Endothelial cell of umbilical vein (primary cell): ENCODE measurements at regions not wholly inside any gene's neighbourhood (a gene's known extent, or its start where the extent isn't known, plus 50 kb on each side); places are given as distances from the start of the nearest gene placed in this dataset.

Source experiments
- BruUV-seq: library from RNA; stranded (reverse); fragments of 400-500 nt; replicated peaks from 2 replicates; lab custom pipeline; 2021; lab: Mats Ljungman, UMichigan
- CTCF ChIA-PET: fragments of 300-600, 350-600 bp; sonication (Branson Sonifier 250); formaldehyde crosslinking; loops from one replicate; lab custom pipeline; 2021; ENCODE audit warnings: antibody characterized with exemption, inconsistent platforms; lab: Charles Lee
- POLR2A ChIA-PET: fragments of 300-600, 350-600 bp; sonication (Branson Sonifier 250); formaldehyde crosslinking; loops from one replicate; lab custom pipeline; 2021; ENCODE audit warnings: antibody characterized with exemption, inconsistent platforms; lab: Charles Lee
- DNase-seq: peaks from one replicate; pipeline ENCODE4 v3.0.0-alpha.2; 2011; ENCODE audit warnings: low read depth, low spot score
- FAIRE-seq: peaks from 2 replicates; lab custom pipeline; 2011; peaks lifted over from hg19 to GRCh38; lab: Jason Lieb, UNC
- H2AFZ ChIP-seq: 2 replicates; pipeline ENCODE4 v1.6.0; 2012; ENCODE audit warnings: low read depth, low read length, control low read depth, inconsistent platforms
- H3K27ac ChIP-seq: 2 replicates; pipeline ENCODE4 v1.5.1; 2011; ENCODE audit warnings: low read depth, mild to moderate bottlenecking, control low read depth, low read length, moderate library complexity; ENCODE audit not compliant: insufficient read depth
- H3K27me3 ChIP-seq, 2 experiments: 2 replicates each; pipeline versions ENCODE4 v1.6.0 to v1.6.1; 2011; ENCODE audit warnings: low read length in 2 of 2, mixed read lengths in 1 of 2; ENCODE audit not compliant: control insufficient read depth in 2 of 2, insufficient read depth in 2 of 2
- H3K36me3 ChIP-seq, 2 experiments: 2 replicates in 1 of 2; 3 replicates in 1 of 2; pipeline ENCODE4 v1.5.1; 2011; ENCODE audit warnings: low read length in 2 of 2, mild to moderate bottlenecking in 1 of 2, moderate library complexity in 1 of 2; ENCODE audit not compliant: control insufficient read depth in 2 of 2, insufficient read depth in 2 of 2; ENCODE audit errors: extremely low read depth in 1 of 2
- H3K4me1 ChIP-seq: 3 replicates; pipeline ENCODE4 v1.5.1; 2011; ENCODE audit warnings: mild to moderate bottlenecking, low read length; ENCODE audit not compliant: control insufficient read depth, insufficient read depth; ENCODE audit errors: extremely low read depth
- H3K4me2 ChIP-seq: 2 replicates; pipeline ENCODE4 v1.6.1; 2011; ENCODE audit warnings: low read length, control low read depth, mixed read lengths; ENCODE audit not compliant: insufficient read depth
- H3K4me3 ChIP-seq, 3 experiments: fragments of 200-600 bp in 1 of 3; sonication (generic), shearing (Covaris generic) in 1 of 3; replicated peaks in 1 of 3; 2 replicates each; pipeline ENCODE4 v1.5.1; 2011 to 2016; ENCODE audit warnings: control low read depth in 3 of 3, low read length in 3 of 3, mild to moderate bottlenecking in 2 of 3, inconsistent platforms in 1 of 3, low read depth in 1 of 3, moderate library complexity in 1 of 3; ENCODE audit not compliant: insufficient read depth in 1 of 3
- H3K79me2 ChIP-seq: 2 replicates; pipeline ENCODE4 v1.6.0; 2012; ENCODE audit warnings: low read length, inconsistent platforms; ENCODE audit not compliant: control insufficient read depth, insufficient read depth
- H3K9ac ChIP-seq: replicated peaks from 2 replicates; pipeline ENCODE3; 2011; ENCODE audit warnings: low read length, control low read depth; ENCODE audit not compliant: insufficient read depth; ENCODE audit errors: extremely low read depth
- H3K9me1 ChIP-seq: replicated peaks from 3 replicates; pipeline ENCODE4 v1.6.0; 2011; ENCODE audit warnings: mild to moderate bottlenecking, low read length; ENCODE audit not compliant: control insufficient read depth, insufficient read depth; ENCODE audit errors: extremely low read depth
- H3K9me3 ChIP-seq: replicated peaks from 2 replicates; pipeline ENCODE4 v1.5.1; 2012; ENCODE audit warnings: low read length, inconsistent platforms; ENCODE audit not compliant: control insufficient read depth, insufficient read depth
- H4K20me1 ChIP-seq: replicated peaks from 2 replicates; pipeline ENCODE3; 2011; ENCODE audit warnings: mild to moderate bottlenecking, low read length; ENCODE audit not compliant: control insufficient read depth, insufficient read depth; ENCODE audit errors: extremely low read depth
- CTCF ChIP-seq, 2 donors: IDR thresholded peaks; 1 replicate in 1 of 2; 2 replicates in 1 of 2; pipeline ENCODE4 v1.5.1; 2011; ENCODE audit warnings: low read length in 2 of 2, mild to moderate bottlenecking in 2 of 2, moderate library complexity in 2 of 2, control low read depth in 1 of 2, inconsistent platforms in 1 of 2, low read depth in 1 of 2; ENCODE audit not compliant: insufficient read depth in 1 of 2; ENCODE audit errors: extremely low read depth in 1 of 2
- EZH2 ChIP-seq: IDR thresholded peaks from 2 replicates; pipeline ENCODE4 v1.6.1; 2012; ENCODE audit warnings: borderline replicate concordance, low read depth, mild to moderate bottlenecking, moderate library complexity, low read length, inconsistent platforms; ENCODE audit not compliant: severe bottlenecking
- FOS ChIP-seq: IDR thresholded peaks from 2 replicates; pipeline ENCODE4 v1.6.1; 2011; ENCODE audit warnings: mild to moderate bottlenecking, low read length, moderate library complexity, borderline replicate concordance; ENCODE audit not compliant: insufficient read depth
- GATA2 ChIP-seq: IDR thresholded peaks from 2 replicates; pipeline ENCODE4 v1.7.0; 2011; ENCODE audit warnings: low read depth, mild to moderate bottlenecking, moderate library complexity, mixed read lengths, low read length; ENCODE audit not compliant: insufficient read length, insufficient read depth
- JUN ChIP-seq: IDR thresholded peaks from 2 replicates; pipeline ENCODE4 v1.6.1; 2011; ENCODE audit warnings: borderline replicate concordance, low read depth; ENCODE audit not compliant: insufficient read length, insufficient read depth
- MAX ChIP-seq: IDR thresholded peaks from 2 replicates; pipeline ENCODE4 v1.6.1; 2011; ENCODE audit not compliant: insufficient read depth, insufficient read length
- MYC ChIP-seq: IDR thresholded peaks from one replicate; pipeline ENCODE4 v1.6.1; 2011; ENCODE audit warnings: mild to moderate bottlenecking, low read depth, low read length
- POLR2A ChIP-seq: IDR thresholded peaks from 2 replicates; pipeline ENCODE4 v1.6.1; 2012; ENCODE audit warnings: low read depth, mild to moderate bottlenecking, control low read depth, low read length
- POLR2AphosphoS5 ChIP-seq: IDR thresholded peaks from 2 replicates; pipeline ENCODE4 v1.6.1; 2012; ENCODE audit warnings: low read depth, mild to moderate bottlenecking, control low read depth, low read length, moderate library complexity; ENCODE audit not compliant: insufficient read depth
- dilution Hi-C: fragments of 300-500 bp; cut with MboI; formaldehyde crosslinking; loops from one replicate; pipeline ENCODE4 v1.15.0; 2019; ENCODE audit warnings: low sequenced_read_pairs; ENCODE audit not compliant: extremely low pct_ligation_motif_present
- intact Hi-C: fragments of 100-400 bp; cut with micrococcal nuclease; formaldehyde crosslinking; loops from one replicate; pipeline ENCODE4 v1.10.0; 2022

- ChIA-PET CTCF (no interaction called here), POLR2A (no interaction called here)
- H3K36me3 ChIP-seq: no peaks in the 10 kb centered on the region
- no peaks in the 10 kb centered on the region for H3K79me2 ChIP-seq
- no peaks in the 10 kb centered on the region for H3K9me1 ChIP-seq
- no peak overlapping the region for H3K4me2 ChIP-seq
- no peaks in the 10 kb centered on the region for H3K4me1 ChIP-seq
- no peak for TF ChIP-seq FOS
- no peak for TF ChIP-seq GATA2
- TF ChIP-seq CTCF (IDR thresholded peaks at IDR 0.05; ENCODE audit: extremely low read depth in 1 of 2, insufficient read depth in 1 of 2, low read depth in 1 of 2, low read length in 2 of 2): no peak
- TF ChIP-seq POLR2AphosphoS5: no peak
- no peak for TF ChIP-seq EZH2
- no peak for TF ChIP-seq JUN
- TF ChIP-seq POLR2A: no peak
- no peak for TF ChIP-seq MYC
- TF ChIP-seq MAX: no peak
- H3K4me3 ChIP-seq: no peak overlapping the region
- no peak overlapping the region for H3K9ac ChIP-seq
- intact Hi-C loops (no loop called here), dilution Hi-C loops (no loop called here)
- H2AFZ ChIP-seq: no peak overlapping the region
- no peaks in the 10 kb centered on the region for H3K9me3 ChIP-seq
- DNase-seq: no peak
- no peaks in the 10 kb centered on the region for H4K20me1 ChIP-seq
- no peak overlapping the region for H3K27ac ChIP-seq
- BruUV-seq: no TSS peak
- no peaks in the 10 kb centered on the region for H3K27me3 ChIP-seq
- no peak for FAIRE-seq
These were observed 137.4 kb downstream of the NXPE2 start for GRCh38 chr11:114815761-114816160.
